CD4-positive, alpha-beta T cell treated with Interleukin-15 for 4 hours (primary cell): ENCODE measurements at regions not wholly inside any gene's neighbourhood (a gene's known extent, or its start where the extent isn't known, plus 50 kb on each side); places are given as distances from the start of the nearest gene placed in this dataset.
"Not testable (repeated sequence)": the region's sequence is repeated elsewhere in the genome, so short reads cannot be mapped to it uniquely, and the experiment has no call there.

Experiments
- DNase-seq: peaks from one replicate; pipeline ENCODE4 v3.0.0-alpha.2; 2020; ENCODE audit warnings: low spot score

DNA sequence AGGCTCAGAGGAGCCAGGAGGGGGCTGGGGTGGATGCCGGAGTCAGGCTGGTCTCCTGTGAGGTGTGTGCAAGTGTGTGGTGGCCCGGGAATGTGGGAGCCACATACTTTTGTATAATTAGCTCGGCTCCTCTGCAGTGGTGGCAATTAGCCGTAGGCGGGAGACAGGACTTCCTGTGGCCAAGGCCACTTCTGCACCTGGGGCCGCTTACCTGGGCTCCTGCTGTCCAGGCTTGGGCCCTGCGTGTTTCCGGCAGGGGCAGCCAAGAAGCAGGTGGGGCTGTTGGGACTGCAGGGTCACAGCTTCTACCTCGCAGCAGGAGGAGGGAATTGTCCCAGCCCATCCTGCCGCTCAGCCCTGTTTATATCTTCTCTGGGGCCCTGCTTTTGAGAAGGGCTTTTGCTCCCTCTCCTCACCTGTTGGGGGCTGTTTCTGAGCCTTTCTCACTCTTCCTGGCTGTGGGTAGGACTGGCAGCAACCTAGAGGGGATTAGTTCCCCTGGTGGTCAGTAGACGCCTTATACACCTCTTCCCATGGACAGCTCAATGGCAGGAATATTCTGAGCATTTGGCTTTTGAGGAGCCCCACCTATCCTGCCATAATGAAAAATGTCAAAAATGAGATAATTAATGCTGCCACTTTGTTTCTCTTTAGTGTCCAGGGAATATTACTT, 145.4 kb upstream of the PITX1 start:
- no peak for DNase-seq

DNA sequence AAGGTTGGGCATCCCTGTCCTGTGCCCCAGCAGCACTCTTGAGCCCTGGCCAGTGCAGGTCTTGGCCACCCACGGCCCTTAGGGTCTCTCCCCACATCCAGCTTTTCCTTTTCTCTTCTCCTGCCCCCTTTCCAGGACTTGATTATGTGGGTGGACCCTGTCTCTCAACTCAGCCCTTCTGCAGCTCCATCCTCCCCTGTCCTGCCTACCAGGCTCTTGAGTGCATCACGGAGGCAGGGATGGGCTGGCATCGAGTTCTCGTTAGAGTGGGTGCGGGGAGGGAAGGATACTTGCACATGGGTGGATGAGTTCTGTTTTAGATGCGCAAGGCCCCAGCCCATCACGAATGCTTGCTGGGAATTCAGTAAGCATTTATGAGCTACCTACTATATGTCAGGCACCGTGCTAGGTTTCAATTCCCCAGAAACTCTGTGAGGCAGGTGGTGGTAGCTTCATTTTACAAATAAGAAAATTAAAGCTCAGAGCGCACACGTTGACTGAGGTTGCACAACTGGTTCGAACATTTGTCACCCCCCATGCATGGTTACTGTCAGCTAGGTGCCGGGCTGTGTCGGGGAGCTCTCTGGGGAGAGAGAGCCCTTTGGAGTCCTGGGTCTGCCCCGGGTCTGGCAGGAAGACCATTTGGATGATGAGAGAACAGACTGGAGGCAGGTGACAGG, 144.6 kb upstream of the PITX1 start:
- DNase-seq, result no peak

DNA sequence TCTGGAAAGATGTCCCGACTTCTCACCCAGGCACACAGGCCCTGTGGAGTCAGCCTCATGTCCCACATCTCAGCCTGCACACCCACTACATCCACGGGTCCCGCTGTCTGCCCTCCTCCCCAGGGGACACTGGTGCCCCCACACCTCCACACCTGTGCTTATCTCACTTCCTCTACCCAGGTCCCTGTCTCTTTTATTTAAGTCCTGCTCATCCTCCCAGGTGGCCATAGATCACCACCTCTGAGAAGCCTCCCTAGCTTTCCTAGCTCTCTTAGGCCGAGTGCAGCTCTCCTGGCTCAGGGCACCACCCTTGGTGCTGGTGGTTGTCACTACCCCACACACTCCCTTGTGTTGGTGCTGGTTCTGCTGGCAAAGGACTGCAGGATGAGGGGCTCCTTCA, 143.6 kb upstream of the PITX1 start:
- DNase-seq, result no peak

DNA sequence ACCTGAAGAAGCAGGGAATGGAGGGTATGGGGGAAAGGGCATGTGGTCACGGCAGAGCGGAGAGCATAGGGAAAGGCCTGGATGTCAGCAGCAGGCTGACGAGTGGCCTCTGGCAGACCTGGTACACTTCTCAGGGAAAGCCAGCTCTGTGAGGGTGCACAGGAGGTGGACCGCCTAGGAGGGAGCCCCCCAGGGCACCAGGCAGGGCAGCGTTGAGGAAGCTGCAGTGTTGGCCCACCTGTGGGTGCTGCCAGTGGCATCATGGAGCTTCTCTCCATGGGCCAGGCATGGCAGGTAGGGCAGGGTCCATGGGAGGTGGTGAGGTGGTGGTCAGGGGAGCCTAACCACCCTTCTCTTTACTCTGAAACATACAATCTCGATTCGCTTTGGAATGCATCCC, 143.0 kb upstream of the PITX1 start:
- no peak for DNase-seq

DNA sequence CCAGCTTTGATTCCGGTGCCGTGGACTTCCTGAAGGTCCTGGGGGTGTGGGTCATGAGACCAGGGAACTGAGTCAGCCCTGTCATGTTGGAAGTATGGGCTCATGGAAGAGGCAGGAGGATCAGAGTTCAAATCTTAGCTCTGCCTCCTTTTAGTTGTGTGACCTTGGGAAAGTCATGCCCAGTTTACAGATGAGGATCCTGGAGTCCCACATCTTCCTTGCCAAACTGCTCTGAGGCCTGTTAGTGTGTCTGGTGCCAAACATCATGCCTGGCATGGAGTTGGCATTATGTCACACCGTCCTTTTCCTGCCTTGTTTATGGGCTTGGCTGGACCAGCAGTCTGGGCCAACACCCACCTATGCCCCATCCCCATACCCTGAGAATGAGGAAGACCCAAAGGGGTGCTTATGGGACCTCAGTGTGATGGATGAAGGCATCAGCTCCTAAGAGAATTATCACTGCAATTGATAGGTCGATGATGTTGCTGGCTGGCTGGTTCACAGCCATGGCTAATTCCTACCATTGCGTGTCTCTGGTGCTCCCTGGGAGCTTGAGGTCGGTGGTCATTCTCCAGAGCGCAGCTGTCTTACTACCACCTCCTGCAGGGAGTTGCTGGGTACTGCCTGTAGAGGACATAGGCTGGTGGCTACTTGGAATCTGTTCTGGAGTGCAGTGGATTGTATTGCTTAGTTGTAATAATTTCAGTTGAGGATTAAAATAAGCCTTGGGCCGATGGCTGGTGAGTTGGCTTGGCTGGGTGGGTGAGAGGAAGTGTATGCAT, 140.5 kb upstream of the PITX1 start:
- DNase-seq, result no peak

DNA sequence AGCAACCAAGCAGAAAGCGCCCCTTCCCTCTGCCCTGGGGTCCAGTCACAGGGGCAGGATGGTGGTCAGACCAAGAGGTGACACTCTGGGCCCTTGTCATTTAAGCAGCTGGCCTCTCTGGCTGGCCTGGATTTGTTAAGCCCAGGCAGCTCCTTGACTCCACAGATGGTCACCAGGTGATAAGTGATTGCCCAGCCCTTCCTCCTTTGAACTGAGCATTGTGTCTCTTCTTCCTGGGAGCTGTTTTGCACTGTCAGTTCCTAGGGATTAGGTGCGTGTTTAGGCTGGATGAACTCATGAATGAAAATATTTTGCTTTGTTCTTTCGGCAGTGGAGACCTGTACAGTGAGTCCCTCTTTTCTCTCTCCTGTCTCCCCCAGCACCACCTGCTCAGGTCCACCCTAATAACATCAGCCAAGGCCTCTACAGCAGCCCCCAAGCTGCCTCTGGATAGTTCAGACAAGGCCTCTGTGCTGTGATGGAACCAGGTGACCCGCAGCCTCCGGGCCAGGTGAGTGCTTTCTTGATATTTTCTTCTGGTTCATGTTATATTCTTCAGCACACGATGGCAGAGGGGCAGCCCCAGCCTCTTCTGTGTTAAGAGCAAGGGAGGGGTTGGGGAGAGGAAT, 139.7 kb upstream of the PITX1 start:
- DNase-seq, result no peak

DNA sequence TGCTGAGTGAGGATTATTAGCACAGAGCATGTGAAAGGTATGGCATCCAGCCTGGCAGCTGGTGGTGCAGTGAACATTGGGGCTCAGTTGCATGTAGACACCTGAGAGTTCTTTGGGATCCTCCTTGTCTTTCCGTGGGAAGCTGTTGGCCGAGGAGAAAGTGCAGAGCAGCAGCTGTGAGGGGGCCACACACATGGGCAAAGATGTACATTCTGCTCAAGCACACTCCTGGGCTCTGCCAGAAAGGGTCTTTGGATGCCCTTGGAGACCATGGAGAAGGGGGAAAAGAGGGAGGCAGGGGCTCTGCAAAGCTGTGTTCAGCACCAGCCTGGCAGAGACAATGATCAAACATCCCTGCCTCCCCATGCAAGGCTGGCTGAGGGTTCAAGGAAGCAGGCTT, 138.7 kb upstream of the PITX1 start:
- no peak for DNase-seq

DNA sequence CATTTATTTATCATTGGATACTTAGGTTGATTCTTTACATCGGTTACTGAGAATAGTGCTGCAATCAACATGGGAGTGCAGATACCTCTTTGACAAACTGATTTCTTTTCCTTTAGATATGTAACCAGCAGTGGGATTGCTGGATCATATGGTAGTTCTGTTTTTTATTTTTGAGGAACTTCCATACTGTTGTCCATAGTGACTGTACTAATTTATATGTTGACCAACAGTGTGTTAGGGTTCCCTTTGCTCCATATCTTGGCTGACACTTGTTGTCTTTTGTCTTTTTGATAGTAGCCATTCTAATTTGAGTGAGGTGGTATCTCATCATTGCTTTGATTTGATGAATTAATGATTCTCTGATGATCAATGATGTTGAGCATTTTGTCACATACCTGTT, 137.3 kb upstream of the PITX1 start:
- no peak for DNase-seq

DNA sequence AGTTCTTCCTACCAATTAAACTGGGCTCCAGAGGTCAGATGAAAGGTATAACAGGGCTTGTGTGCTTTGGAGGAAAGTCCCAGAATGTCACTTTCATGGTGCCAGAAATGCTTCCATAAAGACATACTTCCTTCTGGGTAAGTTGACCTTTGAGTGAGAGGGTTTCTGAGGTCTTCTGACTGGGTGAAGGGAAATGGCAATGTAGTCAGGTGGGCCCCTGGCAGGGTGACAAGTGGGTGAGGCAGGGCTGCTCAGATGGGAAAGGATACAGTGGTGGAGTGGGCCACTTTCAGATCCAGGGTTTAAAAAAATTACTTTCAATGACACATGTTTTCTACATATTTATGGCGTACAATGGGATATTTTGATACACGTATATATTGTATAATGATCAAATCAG, 136.5 kb upstream of the PITX1 start:
- DNase-seq, result no peak

DNA sequence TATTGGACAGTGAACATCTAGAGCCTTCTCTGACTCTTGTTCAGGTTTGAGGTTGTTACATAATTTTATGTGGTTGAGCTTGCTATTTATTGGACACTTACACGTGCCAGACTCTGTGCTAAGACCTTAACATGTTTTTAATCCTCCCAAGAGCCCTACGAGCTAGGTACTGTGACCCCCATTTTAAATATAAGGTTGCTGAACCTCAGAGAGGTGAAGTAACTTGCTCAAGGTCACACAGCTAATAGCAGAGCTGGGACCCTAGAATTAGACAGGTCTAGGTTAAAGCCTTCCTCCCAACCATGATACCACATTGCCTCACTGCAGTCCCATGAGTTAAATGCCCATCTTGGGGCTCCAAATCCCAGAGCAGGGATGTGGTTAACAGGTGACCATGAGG, 135.7 kb upstream of the PITX1 start:
- DNase-seq, result no peak

DNA sequence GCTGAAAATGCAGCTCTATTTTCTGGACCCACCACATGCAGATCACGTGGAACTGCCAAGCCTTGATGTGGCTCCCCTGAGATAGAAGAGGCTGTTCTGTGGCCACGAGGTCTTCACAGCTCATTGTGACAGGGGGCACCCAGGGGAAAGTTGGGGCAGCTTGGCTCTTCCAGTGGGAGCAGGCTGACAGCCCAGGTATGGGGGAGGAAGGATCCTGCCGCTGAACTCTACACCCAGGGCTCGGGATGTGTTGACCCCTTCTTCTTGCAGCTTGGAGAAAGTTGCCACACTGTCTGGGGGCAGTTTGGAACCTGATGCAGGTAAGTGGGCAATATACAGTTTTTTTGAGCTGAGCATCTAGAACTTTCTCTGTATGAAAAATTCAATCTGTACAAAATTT, 133.6 kb upstream of the PITX1 start:
- no peak for DNase-seq

DNA sequence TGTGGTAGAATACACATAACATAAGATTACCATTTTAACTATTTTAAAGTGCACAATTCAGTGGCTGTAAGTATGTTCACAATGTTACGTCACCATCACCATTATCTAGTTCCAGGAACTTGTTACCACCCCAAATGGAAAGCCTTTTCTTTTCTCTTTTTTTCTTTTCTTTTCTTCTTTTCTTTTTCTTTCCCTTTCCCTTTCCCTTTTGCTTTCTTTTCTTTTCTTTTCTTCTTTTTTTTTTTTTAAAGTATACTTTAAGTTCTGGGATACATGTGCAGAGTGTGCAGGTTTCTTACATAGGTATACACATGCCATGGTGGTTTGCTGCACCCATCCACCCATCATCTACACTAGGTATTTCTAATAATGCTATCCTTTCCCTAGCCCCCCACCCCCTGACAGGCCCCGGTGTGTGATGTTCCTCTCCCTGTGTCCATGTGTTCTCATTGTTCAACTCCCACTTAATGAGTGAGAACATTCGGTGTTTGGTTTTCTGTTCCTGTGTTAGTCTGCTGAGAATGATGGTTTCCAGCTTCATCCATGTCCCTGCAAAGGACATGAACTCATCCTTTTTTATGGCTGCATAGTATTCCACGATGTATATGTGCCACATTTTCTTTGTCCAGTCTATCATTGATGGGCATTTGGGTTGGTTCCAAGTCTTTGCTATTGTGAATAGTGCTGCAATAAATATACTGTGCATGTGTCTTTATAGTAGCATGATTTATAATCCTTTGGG, 131.0 kb upstream of the PITX1 start:
- not testable (repeated sequence) for DNase-seq

DNA sequence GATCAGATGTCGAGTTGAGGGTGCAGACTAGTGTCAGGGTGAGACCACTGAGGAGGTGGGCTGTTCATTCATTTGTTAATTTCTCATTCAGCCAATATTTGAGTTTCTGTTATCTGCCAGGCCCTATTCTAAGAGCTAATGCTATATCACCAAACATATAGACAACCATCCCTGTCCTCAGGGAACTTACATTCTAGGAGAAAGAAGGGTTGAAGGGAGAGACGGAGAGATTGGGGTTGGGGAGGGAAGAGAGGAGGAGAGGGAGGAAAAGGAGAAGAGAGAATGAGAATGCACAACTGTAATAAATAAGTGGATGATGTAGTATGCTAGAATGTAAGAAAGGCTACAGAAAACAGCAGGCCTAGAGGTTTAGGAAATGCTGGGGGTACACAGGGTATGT, 129.9 kb upstream of the PITX1 start:
- DNase-seq, result no peak

DNA sequence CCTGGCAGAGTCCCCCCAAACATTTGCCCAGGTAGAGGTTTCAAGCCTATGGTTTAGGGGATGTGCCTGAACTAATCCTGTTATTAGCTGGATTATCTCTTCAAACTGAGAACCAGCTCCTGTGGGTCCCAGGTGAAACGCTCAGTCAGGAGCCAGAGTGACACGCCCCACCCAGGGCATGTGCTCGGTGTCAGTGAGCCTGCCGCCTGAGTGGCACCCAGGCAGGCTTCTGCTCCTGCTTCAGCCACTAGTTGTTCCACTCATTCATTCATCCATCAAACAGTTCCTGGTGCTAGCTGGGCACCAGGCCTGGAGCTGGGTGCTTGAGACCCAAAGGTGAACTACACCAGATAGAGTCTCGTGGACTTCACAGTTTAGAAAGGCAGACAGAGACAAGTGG, 129.4 kb upstream of the PITX1 start:
- no peak for DNase-seq

DNA sequence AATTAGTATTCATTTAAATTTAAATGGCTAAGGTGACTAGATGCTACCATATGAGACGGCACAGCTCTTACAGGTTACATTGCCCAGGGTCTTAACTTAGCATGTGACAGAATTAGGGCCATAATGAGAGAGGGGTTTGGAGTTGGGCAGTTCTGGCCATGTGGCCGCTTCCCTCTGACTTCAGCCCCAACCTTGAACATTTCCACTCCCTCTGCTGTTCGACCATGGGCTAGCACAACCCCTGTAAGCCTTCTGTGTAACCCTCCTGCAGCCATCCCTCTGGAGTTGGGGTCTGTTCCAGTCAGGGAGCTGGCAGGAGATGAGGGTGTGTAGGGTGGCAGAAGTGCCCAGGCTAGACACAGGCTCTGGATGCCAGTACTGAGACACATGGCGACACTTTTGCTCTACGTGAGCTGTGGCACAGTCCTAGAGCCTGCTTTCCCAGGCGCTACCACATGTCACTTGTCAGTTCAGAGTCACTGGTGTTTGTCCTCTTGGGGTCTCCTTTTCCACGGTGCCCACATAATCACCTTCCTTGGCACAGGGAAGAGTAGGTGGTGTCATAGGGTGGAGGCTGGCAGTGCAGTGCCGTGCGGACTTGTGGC, 128.7 kb upstream of the PITX1 start:
- no peak for DNase-seq

DNA sequence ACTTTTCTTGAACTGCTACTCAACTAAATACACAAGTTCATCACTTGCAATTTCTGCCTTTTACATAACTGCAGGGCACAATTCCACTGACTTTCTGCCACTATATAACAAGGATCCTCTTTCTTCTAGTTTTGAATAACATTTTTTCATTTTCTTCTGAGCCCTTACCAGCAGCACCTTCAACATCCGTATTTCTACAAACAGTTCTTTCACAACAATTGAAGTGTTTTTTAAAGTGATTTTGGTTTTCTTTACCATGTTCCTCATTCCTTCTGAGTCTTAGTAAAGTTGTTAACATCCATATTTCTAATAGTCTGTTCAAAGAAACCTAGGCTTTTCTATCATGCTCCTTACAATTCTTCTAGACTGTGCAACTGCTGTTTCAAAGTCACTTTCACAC, 127.2 kb upstream of the PITX1 start:
- no peak for DNase-seq

DNA sequence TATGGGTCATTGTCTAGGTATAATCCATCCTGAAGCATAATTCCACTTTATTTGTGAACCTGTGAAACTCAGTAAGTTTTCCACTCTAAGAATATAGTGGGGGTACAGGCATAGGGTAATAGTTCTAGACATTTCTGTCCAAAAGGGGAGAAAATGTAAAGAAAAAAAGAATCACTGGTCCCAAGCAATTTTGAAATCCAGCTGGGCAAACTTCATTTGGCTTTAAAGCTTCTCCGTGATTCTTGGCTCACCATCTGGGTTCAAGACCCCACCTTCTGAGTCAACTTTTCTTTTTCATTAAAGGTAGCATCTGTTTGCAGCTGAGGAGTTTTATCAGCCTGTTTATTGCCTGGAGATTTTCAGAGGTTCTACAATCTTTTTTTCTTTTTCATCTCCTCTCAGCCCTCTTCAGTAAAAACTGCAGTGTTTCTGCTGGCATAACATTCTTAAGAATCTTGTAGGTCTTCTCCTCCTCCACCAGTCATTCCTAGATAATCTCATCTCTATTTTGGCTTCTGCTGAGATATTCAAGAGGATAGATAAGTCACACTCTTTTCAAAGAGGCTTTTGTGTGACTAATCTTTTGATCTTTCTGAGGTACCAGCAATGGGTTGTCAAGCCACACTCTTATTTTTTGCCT, 126.1 kb upstream of the PITX1 start:
- DNase-seq, result no peak

DNA sequence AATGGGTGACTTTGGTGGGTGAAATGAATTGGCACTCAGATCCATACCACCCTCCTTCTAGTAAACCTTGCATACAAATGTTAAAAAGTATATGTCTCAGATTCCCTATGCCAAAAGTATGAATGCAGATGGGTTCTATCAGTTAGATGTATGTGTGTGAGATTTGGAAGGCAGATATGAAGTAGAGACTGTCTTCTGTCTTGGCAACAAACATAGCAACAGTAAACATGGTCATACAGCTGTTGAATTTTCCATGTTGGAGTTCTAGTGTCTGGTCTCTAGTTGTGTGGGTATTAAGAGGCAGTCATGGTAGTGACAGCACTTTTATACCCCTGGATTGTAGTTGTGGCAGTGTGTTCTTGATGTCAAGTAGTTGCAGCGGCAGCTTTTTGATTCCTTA, 125.6 kb upstream of the PITX1 start:
- DNase-seq, result no peak

DNA sequence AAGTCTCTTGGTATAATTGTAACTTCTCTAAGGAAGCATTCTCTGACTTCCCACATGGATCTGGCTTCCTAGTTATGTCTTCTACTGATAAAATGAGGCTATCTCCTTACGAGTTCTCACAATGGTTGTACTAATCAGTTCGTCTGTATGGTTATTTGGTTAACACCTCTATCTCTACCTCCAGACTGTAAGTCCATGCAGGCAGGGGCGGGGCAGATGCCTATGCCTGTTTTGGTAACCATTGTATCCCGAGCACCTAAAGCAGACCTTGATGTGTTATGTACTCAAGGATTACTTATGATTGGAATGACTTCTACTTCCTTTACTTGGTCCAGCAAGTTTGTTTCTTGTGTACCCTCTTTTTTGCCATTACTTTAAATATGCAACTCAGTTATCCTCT, 125.0 kb upstream of the PITX1 start:
- DNase-seq, result no peak

DNA sequence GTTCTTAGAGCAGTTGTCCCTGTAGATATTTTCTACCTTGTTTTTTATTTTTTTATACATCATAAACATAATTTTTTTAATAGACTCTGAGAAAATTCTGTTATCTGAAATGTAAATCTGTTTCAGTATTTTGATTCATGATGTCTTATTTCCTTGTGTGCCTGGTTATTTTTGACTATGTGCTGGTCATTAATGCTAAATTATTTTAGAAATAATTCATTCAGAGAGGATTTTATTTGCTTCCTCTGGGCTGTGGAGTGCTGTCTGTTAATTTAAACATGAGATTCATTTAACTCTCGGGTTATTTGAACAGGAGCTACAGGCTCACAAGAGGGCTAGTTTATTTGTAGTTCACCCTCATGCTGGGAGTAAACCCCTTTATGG, 124.3 kb upstream of the PITX1 start:
- no peak for DNase-seq
